Subcutaneous abdominal adipose tissue (tissue), 5 donors: ENCODE measurements at regions not wholly inside any gene's neighbourhood (a gene's known extent, or its start where the extent isn't known, plus 50 kb on each side); places are given as distances from the start of the nearest gene placed in this dataset.

ENCODE experiments used
- H3K27ac ChIP-seq: one replicate; pipeline ENCODE4 v1.7.0; 2013; ENCODE audit warnings: low read depth, mild to moderate bottlenecking, inconsistent platforms, low read length, moderate library complexity
- H3K27me3 ChIP-seq, 5 donors: one replicate each; pipeline ENCODE4 v1.7.0; 2013; ENCODE audit warnings: low read length in 5 of 5, inconsistent platforms in 1 of 5; ENCODE audit not compliant: control insufficient read depth in 5 of 5, insufficient read depth in 4 of 5
- H3K36me3 ChIP-seq, 5 donors: one replicate each; pipeline ENCODE4 v1.7.0; 2013; ENCODE audit warnings: low read length in 5 of 5; ENCODE audit not compliant: control insufficient read depth in 5 of 5, insufficient read depth in 5 of 5
- H3K4me1 ChIP-seq, 5 donors: one replicate each; pipeline ENCODE4 v1.7.0; 2013; ENCODE audit warnings: low read length in 5 of 5, mild to moderate bottlenecking in 3 of 5, moderate library complexity in 1 of 5; ENCODE audit not compliant: control insufficient read depth in 5 of 5, insufficient read depth in 5 of 5
- H3K4me3 ChIP-seq, 5 donors: one replicate each; pipeline ENCODE4 v1.7.0; 2013; ENCODE audit warnings: low read length in 5 of 5, low read depth in 1 of 5
- H3K9ac ChIP-seq, 5 donors: one replicate each; pipeline ENCODE4 v1.7.0; 2013; ENCODE audit warnings: low read length in 5 of 5, mild to moderate bottlenecking in 4 of 5, moderate library complexity in 3 of 5
- H3K9me3 ChIP-seq, 5 donors: one replicate each; pipeline ENCODE4 v1.7.0; 2013; ENCODE audit warnings: low read length in 5 of 5; ENCODE audit not compliant: control insufficient read depth in 5 of 5
- donor health status: healthy.
- donor health status: healthy.
- donor health status: healthy.
- donor health status: healthy.
- donor health status: healthy.

GRCh38 chr10:62738916-62739315 lies 65.6 kb upstream of the ADO start:
- H3K27ac ChIP-seq = no peak overlapping the region
- H3K9ac ChIP-seq = no peak overlapping the region
- H3K4me1 ChIP-seq = peaks cover 0 to 15% (median 5%) of the 10 kb centered on the region in 5 donors

GRCh38 chr10:62740885-62741745 lies 63.4 kb upstream of the ADO start:
- no peaks in the 10 kb centered on the region for H3K36me3 ChIP-seq
- no peaks in the 10 kb centered on the region for H3K9me3 ChIP-seq
- no peak overlapping the region for H3K27ac ChIP-seq
- H3K4me3 ChIP-seq = no peak overlapping the region
- no peak overlapping the region for H3K9ac ChIP-seq
- peaks cover 0 to 4% (median 0%) of the 10 kb centered on the region in 5 donors for H3K27me3 ChIP-seq
- peaks cover 0 to 13% (median 6%) of the 10 kb centered on the region in 5 donors for H3K4me1 ChIP-seq

More at GRCh38 chr10:62738916-62739315, 65.6 kb upstream of the ADO start:
- H3K27me3 ChIP-seq = peaks cover 0 to 4% (median 0%) of the 10 kb centered on the region in 5 donors
- no peaks in the 10 kb centered on the region for H3K36me3 ChIP-seq
- H3K4me3 ChIP-seq = no peak overlapping the region
- no peaks in the 10 kb centered on the region for H3K9me3 ChIP-seq

GRCh38 chr10:62741996-62742395 lies 62.5 kb upstream of the ADO start:
- no peaks in the 10 kb centered on the region for H3K36me3 ChIP-seq
- H3K27me3 ChIP-seq = no peaks in the 10 kb centered on the region
- H3K27ac ChIP-seq = no peak overlapping the region
- H3K9ac ChIP-seq = no peak overlapping the region
- H3K9me3 ChIP-seq = no peaks in the 10 kb centered on the region
- H3K4me3 ChIP-seq = no peak overlapping the region
- peaks cover 0 to 13% (median 6%) of the 10 kb centered on the region in 5 donors for H3K4me1 ChIP-seq

DNA sequence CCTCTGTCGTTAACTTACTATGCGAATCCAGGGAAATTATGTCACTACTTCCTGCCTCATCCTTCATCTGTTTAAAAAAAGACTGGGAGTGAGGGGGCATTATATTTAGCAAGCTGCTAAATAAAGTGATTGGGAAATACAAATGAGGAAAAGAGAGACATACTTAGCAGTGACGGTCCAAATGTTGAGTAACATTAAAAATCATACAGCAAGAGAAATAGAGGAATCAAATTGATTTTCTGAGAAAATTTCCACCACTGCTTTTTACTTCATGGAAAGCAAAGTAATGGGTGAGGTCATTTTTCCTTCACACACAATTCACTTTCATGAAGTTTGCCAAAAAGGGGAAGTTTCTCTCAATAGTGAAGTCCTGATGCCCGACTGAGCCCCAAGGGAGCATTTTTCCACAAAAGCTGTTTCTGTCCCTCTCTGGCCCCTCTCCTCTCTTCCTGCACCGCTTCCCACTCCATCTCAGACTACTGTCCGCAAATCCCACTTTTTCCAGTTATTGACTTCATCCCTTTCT lies 61.9 kb upstream of the ADO start:
- Histone ChIP-seq H3K27ac (no peak overlapping the region), H3K4me3 (no peak overlapping the region)

DNA sequence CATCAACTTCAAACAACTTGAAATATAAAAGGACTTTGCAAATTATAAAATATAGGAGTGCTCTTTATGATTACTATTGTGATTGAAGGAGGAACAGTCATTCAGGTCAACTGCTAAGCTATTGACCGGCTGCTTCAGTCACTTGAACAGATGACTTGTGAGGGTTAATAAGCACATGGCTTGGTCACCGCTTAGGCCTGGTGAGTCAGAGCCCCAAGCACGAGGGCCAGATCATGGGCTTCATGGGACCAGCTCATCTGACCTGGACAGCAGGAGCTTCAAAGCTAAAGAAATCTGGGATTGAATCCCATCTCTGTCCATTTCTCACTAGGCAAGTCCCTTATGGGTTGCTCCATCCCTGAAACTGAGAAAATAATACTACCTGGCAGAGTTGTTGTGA lies 60.4 kb upstream of the ADO start:
- no peak overlapping the region for H3K27ac ChIP-seq
- H3K9ac ChIP-seq = no peak overlapping the region
- H3K27me3 ChIP-seq = no peaks in the 10 kb centered on the region
- no peaks in the 10 kb centered on the region for H3K9me3 ChIP-seq
- H3K36me3 ChIP-seq = no peaks in the 10 kb centered on the region
- H3K4me3 ChIP-seq = no peak overlapping the region
- peaks cover 0 to 13% (median 6%) of the 10 kb centered on the region in 5 donors for H3K4me1 ChIP-seq

More for the DNA sequence above, 61.9 kb upstream of the ADO start:
- no peaks in the 10 kb centered on the region for H3K36me3 ChIP-seq
- no peaks in the 10 kb centered on the region for H3K27me3 ChIP-seq
- no peak overlapping the region for H3K9ac ChIP-seq
- H3K9me3 ChIP-seq = no peaks in the 10 kb centered on the region
- H3K4me1 ChIP-seq = peaks cover 0 to 13% (median 6%) of the 10 kb centered on the region in 5 donors

DNA sequence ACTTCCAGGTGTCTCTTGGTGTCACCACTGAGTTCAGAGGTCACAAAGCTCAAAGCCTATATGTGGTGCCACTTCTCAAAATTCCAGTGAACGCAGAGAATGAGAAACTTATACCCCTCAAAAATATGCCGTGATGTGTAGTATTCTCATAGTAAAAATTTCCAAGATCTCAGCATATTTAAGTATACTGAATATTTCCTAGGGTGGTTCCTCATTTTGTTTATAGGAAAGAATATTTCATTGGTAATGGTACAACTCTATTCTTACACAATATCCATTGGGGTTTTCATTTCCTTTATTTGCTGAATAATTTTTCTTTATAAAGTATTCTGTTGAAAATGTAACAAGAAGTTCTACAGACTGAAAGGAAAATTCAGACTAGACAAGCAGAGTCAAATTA lies 58.9 kb upstream of the ADO start:
- Histone ChIP-seq H3K27ac (no peak overlapping the region), H3K9ac (no peak overlapping the region), H3K36me3 (no peaks in the 10 kb centered on the region), H3K4me3 (no peak overlapping the region), H3K9me3 (no peaks in the 10 kb centered on the region), H3K27me3 (no peaks in the 10 kb centered on the region), H3K4me1 (peaks cover 0 to 13% (median 6%) of the 10 kb centered on the region in 5 donors)

- Histone ChIP-seq H3K36me3 (no peaks in the 10 kb centered on the region), H3K9ac (no peak overlapping the region), H3K9me3 (no peaks in the 10 kb centered on the region), H3K27ac (no peak overlapping the region), H3K4me3 (no peak overlapping the region), H3K4me1 (peaks cover 0 to 10% (median 3%) of the 10 kb centered on the region in 5 donors), H3K27me3 (no peaks in the 10 kb centered on the region)
Measured at GRCh38 chr10:62746951-62747729, 57.4 kb upstream of the ADO start.

- H3K36me3 ChIP-seq = no peaks in the 10 kb centered on the region
- no peak overlapping the region for H3K4me3 ChIP-seq
- no peaks in the 10 kb centered on the region for H3K9me3 ChIP-seq
Measured at GRCh38 chr10:62748386-62748785, 56.1 kb upstream of the ADO start.

GRCh38 chr10:62749093-62749683 lies 55.3 kb upstream of the ADO start:
- Histone ChIP-seq H3K36me3 (no peaks in the 10 kb centered on the region), H3K9ac (no peak overlapping the region), H3K9me3 (no peaks in the 10 kb centered on the region), H3K27me3 (no peaks in the 10 kb centered on the region), H3K4me3 (no peak overlapping the region), H3K27ac (no peak overlapping the region), H3K4me1 (peaks cover 0 to 4% (median 0%) of the 10 kb centered on the region in 5 donors)

More at GRCh38 chr10:62748386-62748785, 56.1 kb upstream of the ADO start:
- no peaks in the 10 kb centered on the region for H3K27me3 ChIP-seq
- H3K4me1 ChIP-seq = peaks cover 0 to 4% (median 0%) of the 10 kb centered on the region in 5 donors
- no peak overlapping the region for H3K9ac ChIP-seq
- no peak overlapping the region for H3K27ac ChIP-seq
